IPS-15b (cell line): ENCODE measurements at regions not wholly inside any gene's neighbourhood (a gene's known extent, or its start where the extent isn't known, plus 50 kb on each side); places are given as distances from the start of the nearest gene placed in this dataset.

ENCODE experiments used
- H3K27me3 ChIP-seq: one replicate; pipeline ENCODE4 v1.6.1; 2013; ENCODE audit warnings: low read length; ENCODE audit not compliant: control insufficient read depth, insufficient read depth
- H3K36me3 ChIP-seq: one replicate; pipeline ENCODE4 v1.6.1; 2013; ENCODE audit warnings: low read length; ENCODE audit not compliant: control insufficient read depth, insufficient read depth
- H3K4me1 ChIP-seq: one replicate; pipeline ENCODE4 v1.6.1; 2013; ENCODE audit warnings: mild to moderate bottlenecking, low read length; ENCODE audit not compliant: control insufficient read depth, insufficient read depth
- H3K4me3 ChIP-seq: one replicate; pipeline ENCODE4 v1.5.1; 2013; ENCODE audit warnings: low read depth, low read length
- H3K9ac ChIP-seq: one replicate; pipeline ENCODE4 v1.6.1; 2013; ENCODE audit warnings: low read depth, mild to moderate bottlenecking, low read length
- H3K9me3 ChIP-seq: one replicate; pipeline ENCODE4 v1.6.1; 2013; ENCODE audit warnings: mild to moderate bottlenecking, low read length; ENCODE audit not compliant: control insufficient read depth, insufficient read depth

- no peaks in the 10 kb centered on the region for H3K27me3 ChIP-seq
- peaks cover 5% of the 10 kb centered on the region for H3K4me1 ChIP-seq
- no peaks in the 10 kb centered on the region for H3K36me3 ChIP-seq
- no peak overlapping the region for H3K4me3 ChIP-seq
- H3K9ac ChIP-seq, result no peak overlapping the region
- no peaks in the 10 kb centered on the region for H3K9me3 ChIP-seq
These were observed 131.3 kb upstream of the AGA start for GRCh38 chr4:177573507-177573906.

- no peaks in the 10 kb centered on the region for H3K36me3 ChIP-seq
- no peak overlapping the region for H3K9ac ChIP-seq
- no peaks in the 10 kb centered on the region for H3K27me3 ChIP-seq
- H3K4me1 ChIP-seq, result peaks cover 5% of the 10 kb centered on the region
- no peak overlapping the region for H3K4me3 ChIP-seq
- H3K9me3 ChIP-seq, result no peaks in the 10 kb centered on the region
These were observed 132.2 kb upstream of the AGA start for GRCh38 chr4:177574446-177574845.

- Histone ChIP-seq H3K4me1 (peaks cover 5% of the 10 kb centered on the region), H3K36me3 (no peaks in the 10 kb centered on the region), H3K9ac (no peak overlapping the region), H3K27me3 (no peaks in the 10 kb centered on the region), H3K9me3 (no peaks in the 10 kb centered on the region), H3K4me3 (no peak overlapping the region)
These were observed 137.4 kb upstream of the AGA start for GRCh38 chr4:177579649-177580048.

- Histone ChIP-seq H3K36me3 (no peaks in the 10 kb centered on the region), H3K4me1 (peaks cover 2% of the 10 kb centered on the region), H3K9ac (no peak overlapping the region), H3K27me3 (no peaks in the 10 kb centered on the region), H3K9me3 (no peaks in the 10 kb centered on the region), H3K4me3 (no peak overlapping the region)
These were observed 140.8 kb upstream of the AGA start for GRCh38 chr4:177582992-177583391.

- no peaks in the 10 kb centered on the region for H3K9me3 ChIP-seq
- no peaks in the 10 kb centered on the region for H3K27me3 ChIP-seq
- H3K4me3 ChIP-seq, result no peak overlapping the region
- no peak overlapping the region for H3K9ac ChIP-seq
- peaks cover 2% of the 10 kb centered on the region for H3K4me1 ChIP-seq
- no peaks in the 10 kb centered on the region for H3K36me3 ChIP-seq
These were observed 145.8 kb upstream of the AGA start for GRCh38 chr4:177587989-177588388.

- Histone ChIP-seq H3K9ac (no peak overlapping the region), H3K36me3 (no peaks in the 10 kb centered on the region), H3K4me3 (no peak overlapping the region), H3K4me1 (no peaks in the 10 kb centered on the region), H3K27me3 (no peaks in the 10 kb centered on the region), H3K9me3 (no peaks in the 10 kb centered on the region)
These were observed 153.1 kb upstream of the AGA start for GRCh38 chr4:177595386-177595785.

GRCh38 chr4:177596035-177596434 is 153.8 kb upstream of the AGA start:
- Histone ChIP-seq H3K4me3 (no peak overlapping the region), H3K27me3 (no peaks in the 10 kb centered on the region), H3K36me3 (no peaks in the 10 kb centered on the region), H3K9ac (no peak overlapping the region), H3K4me1 (no peaks in the 10 kb centered on the region), H3K9me3 (no peaks in the 10 kb centered on the region)

GRCh38 chr4:177596991-177597390 is 154.8 kb upstream of the AGA start:
- H3K9me3 ChIP-seq, result no peaks in the 10 kb centered on the region
- H3K36me3 ChIP-seq, result no peaks in the 10 kb centered on the region
- no peak overlapping the region for H3K4me3 ChIP-seq
- no peaks in the 10 kb centered on the region for H3K27me3 ChIP-seq
- H3K9ac ChIP-seq, result no peak overlapping the region
- H3K4me1 ChIP-seq, result no peaks in the 10 kb centered on the region

- Histone ChIP-seq H3K9ac (no peak overlapping the region), H3K27me3 (no peaks in the 10 kb centered on the region), H3K4me3 (no peak overlapping the region), H3K36me3 (no peaks in the 10 kb centered on the region), H3K9me3 (no peaks in the 10 kb centered on the region), H3K4me1 (peaks cover under 1% of the 10 kb centered on the region)
These were observed 163.0 kb upstream of the AGA start for GRCh38 chr4:177605252-177605651.

- H3K4me3 ChIP-seq, result no peak overlapping the region
- no peaks in the 10 kb centered on the region for H3K27me3 ChIP-seq
- peaks cover 4% of the 10 kb centered on the region for H3K4me1 ChIP-seq
- no peaks in the 10 kb centered on the region for H3K9me3 ChIP-seq
- no peaks in the 10 kb centered on the region for H3K36me3 ChIP-seq
- no peak overlapping the region for H3K9ac ChIP-seq
These were observed 164.9 kb upstream of the AGA start for GRCh38 chr4:177607111-177607573.

GRCh38 chr4:177611974-177612664 is 169.9 kb upstream of the AGA start:
- peaks cover 4% of the 10 kb centered on the region for H3K4me1 ChIP-seq
- H3K9me3 ChIP-seq, result no peaks in the 10 kb centered on the region
- H3K36me3 ChIP-seq, result no peaks in the 10 kb centered on the region
- no peak overlapping the region for H3K9ac ChIP-seq
- no peak overlapping the region for H3K4me3 ChIP-seq
- H3K27me3 ChIP-seq, result no peaks in the 10 kb centered on the region

GRCh38 chr4:177612684-177613083 is 170.4 kb upstream of the AGA start:
- Histone ChIP-seq H3K9me3 (no peaks in the 10 kb centered on the region), H3K27me3 (no peaks in the 10 kb centered on the region), H3K4me1 (peaks cover 4% of the 10 kb centered on the region), H3K36me3 (no peaks in the 10 kb centered on the region), H3K9ac (no peak overlapping the region), H3K4me3 (no peak overlapping the region)
